ENCODE measurements at regions not wholly inside any gene's neighbourhood (a gene's known extent, or its start where the extent isn't known, plus 50 kb on each side); places are given as distances from the start of the nearest gene placed in this dataset.

DNA sequence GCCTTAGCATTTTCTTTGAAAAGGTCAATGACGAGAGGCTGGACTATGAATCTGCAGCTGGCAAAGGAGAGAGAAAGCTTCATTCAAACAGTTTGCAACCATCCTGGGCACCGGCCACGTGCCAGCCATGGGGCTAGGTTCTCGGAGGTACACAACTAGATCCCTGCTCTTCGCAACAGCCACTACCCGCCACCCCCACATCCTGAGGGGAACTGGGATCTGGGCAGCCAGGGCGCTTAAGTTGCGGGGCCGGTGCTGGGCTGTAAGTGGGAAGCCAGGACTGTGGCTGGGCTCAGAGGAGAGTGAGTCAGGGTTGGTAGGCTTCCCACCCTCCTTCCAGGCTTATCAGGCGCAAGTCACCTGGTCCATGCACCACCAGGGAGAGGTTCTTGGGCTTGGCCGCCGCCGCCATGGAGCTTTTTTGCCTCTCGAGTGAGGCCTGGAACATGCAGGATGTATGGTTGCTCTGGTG, 95.0 kb upstream of the TERB2 start:
- H3K23ac ChIP-seq (ENCODE audit: insufficient read length, low read depth, low read length), result no peak overlapping the region
- H3K4me3 Mint-ChIP-seq, result no peak overlapping the region

More for the DNA sequence above, 95.0 kb upstream of the TERB2 start:
- no peak for TF ChIP-seq CTCF (conservative IDR thresholded peaks at IDR 0.05)
- Histone ChIP-seq H4K20me1 (ENCODE audit: control insufficient read depth, insufficient read depth, insufficient read length) (no peaks in the 10 kb centered on the region), H2AFZ (ENCODE audit: low read length) (no peak overlapping the region), H3K14ac (ENCODE audit: insufficient read depth, low read length) (no peak overlapping the region), H3K79me2 (ENCODE audit: insufficient read depth, low read length) (no peaks in the 10 kb centered on the region), H3K23me2 (ENCODE audit: insufficient read length, low read depth, low read length, poor library complexity, severe bottlenecking) (no peaks in the 10 kb centered on the region), H4K8ac (replicated peaks; ENCODE audit: insufficient read length, low read depth, low read length) (no peak overlapping the region), H3K27ac (ENCODE audit: insufficient read length, low read depth, low read length) (no peak overlapping the region), H4K91ac (ENCODE audit: insufficient read length, low read depth, low read length) (no peak overlapping the region), H4K5ac (ENCODE audit: insufficient read length, low read depth, low read length) (no peak overlapping the region), H3K56ac (ENCODE audit: insufficient read length, low read depth, low read length) (no peak overlapping the region), H3K9ac (ENCODE audit: extremely low read depth, insufficient read length, low read length) (no peak overlapping the region), H2BK5ac (ENCODE audit: insufficient read length, low read length) (no peak overlapping the region), H3K18ac (ENCODE audit: insufficient read length, low read depth, low read length) (no peak overlapping the region), H3K79me1 (ENCODE audit: insufficient read depth, low read depth, low read length, poor library complexity, severe bottlenecking) (no peaks in the 10 kb centered on the region), H2BK15ac (ENCODE audit: low read depth, low read length) (no peak overlapping the region), H2BK120ac (ENCODE audit: low read depth, low read length, poor library complexity, severe bottlenecking) (no peak overlapping the region), H3K4me2 (ENCODE audit: insufficient read depth, insufficient read length, low read length) (no peak overlapping the region), H2AK5ac (ENCODE audit: insufficient read length, low read length) (no peak overlapping the region), H3K4me1 (ENCODE audit: insufficient read depth, low read length) (no peaks in the 10 kb centered on the region), H2BK12ac (ENCODE audit: insufficient read length, low read depth, low read length) (no peak overlapping the region), H3K9me3 (ENCODE audit: control insufficient read depth, low read depth, low read length) (no peaks in the 10 kb centered on the region), H2BK20ac (ENCODE audit: low read depth, low read length, poor library complexity, severe bottlenecking) (no peak overlapping the region), H3T11ph (ENCODE audit: low read length) (no peak overlapping the region), H3K4ac (ENCODE audit: low read depth, low read length) (no peak overlapping the region), H3K27me3 (ENCODE audit: insufficient read depth, low read length) (no peaks in the 10 kb centered on the region)
- Mint-ChIP-seq H3K4me1 (no peaks in the 10 kb centered on the region), H3K9me3 (peaks cover 23 to 31% of the 10 kb centered on the region in 2 experiments), H3K36me3 (ENCODE audit: insufficient read depth in 1 of 3, low read depth in 3 of 3) (peaks cover 0 to 6% (median 0%) of the 10 kb centered on the region in 3 experiments; a peak in 3 of 7 replicates), H3K27me3 (ENCODE audit: low read depth) (peaks cover 6% of the 10 kb centered on the region), H3K27ac (no peak overlapping the region)
- DNase-seq, result no peak
- no CpG with 5 or more reads among the region's 14 CpGs for WGBS (ENCODE audit: extremely low coverage, insufficient read length, low lambda C conversion rate)
